ENCODE measurements at regions not wholly inside any gene's neighbourhood (a gene's known extent, or its start where the extent isn't known, plus 50 kb on each side); places are given as distances from the start of the nearest gene placed in this dataset.

GRCh38 chr4:123043793-123044425 lies 121.5 kb upstream of the NUDT6 start:
- H3K79me2 ChIP-seq (ENCODE audit: low read length): no peaks in the 10 kb centered on the region
- POLR2A ChIA-PET (ENCODE audit: unreplicated experiment): no interaction called here
- H3K9me2 ChIP-seq (replicated peaks; ENCODE audit: low read length): no peaks in the 10 kb centered on the region
- peaks cover 8% of the 10 kb centered on the region; the same call in 1 of the 2 replicates for H3K36me3 ChIP-seq (ENCODE audit: low read depth, low read length)
- no peak for DNase-seq
- no peak overlapping the region for H2AFZ ChIP-seq (ENCODE audit: low read length)
- no peak overlapping the region for H3K4me3 ChIP-seq (ENCODE audit: low read length)
- BruUV-seq (replicated peaks): no TSS peak
- H3K27ac ChIP-seq (ENCODE audit: low read length): no peak overlapping the region
- intact Hi-C loops (cut with micrococcal nuclease): no loop called here
- no peaks in the 10 kb centered on the region for H4K20me1 ChIP-seq (ENCODE audit: low read length)
- no peaks in the 10 kb centered on the region for H3K27me3 ChIP-seq (ENCODE audit: low read length)
- H3F3A ChIP-seq (ENCODE audit: low read length, unreplicated experiment): no peaks in the 10 kb centered on the region
- no peaks in the 10 kb centered on the region for H3K9me3 ChIP-seq (ENCODE audit: low read length)
- H3K9ac ChIP-seq (ENCODE audit: low read length): no peak overlapping the region
- H3K4me2 ChIP-seq (ENCODE audit: low read length): no peak overlapping the region
- TF ChIP-seq EZH2 (IDR thresholded peaks at IDR 0.05; ENCODE audit: low read length, unreplicated experiment): no peak
- no peak for TF ChIP-seq EZH2phosphoT487 (IDR thresholded peaks at IDR 0.05; ENCODE audit: borderline replicate concordance, low read length)
- TF ChIP-seq CTCF (conservative IDR thresholded peaks at IDR 0.05; ENCODE audit: low read depth, low read length): no peak
- CTCF ChIA-PET: no interaction called here
- no peak for ATAC-seq
- no peaks in the 10 kb centered on the region for H3K4me1 ChIP-seq (ENCODE audit: insufficient read depth, low read length)

GRCh38 chr4:123046096-123046495 lies 123.7 kb upstream of the NUDT6 start:
- DNase-seq (no peak), ATAC-seq (no peak)
- Histone ChIP-seq H3K9me3 (ENCODE audit: low read length) (no peaks in the 10 kb centered on the region), H3K79me2 (ENCODE audit: low read length) (no peaks in the 10 kb centered on the region), H3K4me3 (ENCODE audit: low read length) (no peak overlapping the region), H2AFZ (ENCODE audit: low read length) (no peak overlapping the region), H3K4me2 (ENCODE audit: low read length) (no peak overlapping the region), H3K36me3 (ENCODE audit: low read depth, low read length) (peaks cover 8% of the 10 kb centered on the region; the same call in 1 of the 2 replicates), H3K9ac (ENCODE audit: low read length) (no peak overlapping the region), H4K20me1 (ENCODE audit: low read length) (no peaks in the 10 kb centered on the region), H3F3A (ENCODE audit: low read length, unreplicated experiment) (no peaks in the 10 kb centered on the region), H3K27ac (ENCODE audit: low read length) (no peak overlapping the region), H3K4me1 (ENCODE audit: insufficient read depth, low read length) (no peaks in the 10 kb centered on the region), H3K27me3 (ENCODE audit: low read length) (no peaks in the 10 kb centered on the region), H3K9me2 (replicated peaks; ENCODE audit: low read length) (no peaks in the 10 kb centered on the region)
- intact Hi-C loops (cut with micrococcal nuclease): no loop called here
- CTCF ChIA-PET: no interaction called here
- BruUV-seq (replicated peaks): no TSS peak
- POLR2A ChIA-PET (ENCODE audit: unreplicated experiment): no interaction called here
- TF ChIP-seq EZH2phosphoT487 (IDR thresholded peaks at IDR 0.05; ENCODE audit: borderline replicate concordance, low read length) (no peak), EZH2 (IDR thresholded peaks at IDR 0.05; ENCODE audit: low read length, unreplicated experiment) (no peak), CTCF (conservative IDR thresholded peaks at IDR 0.05; ENCODE audit: low read depth, low read length) (no peak)

- POLR2A ChIA-PET (ENCODE audit: unreplicated experiment): no interaction called here
- H3K79me2 ChIP-seq (ENCODE audit: low read length): no peaks in the 10 kb centered on the region
These were observed 127.6 kb upstream of the NUDT6 start for GRCh38 chr4:123050018-123050417.

More at GRCh38 chr4:123050018-123050417, 127.6 kb upstream of the NUDT6 start:
- H3K4me1 ChIP-seq (ENCODE audit: insufficient read depth, low read length): no peaks in the 10 kb centered on the region
- no peak overlapping the region for H2AFZ ChIP-seq (ENCODE audit: low read length)
- no peak overlapping the region for H3K4me3 ChIP-seq (ENCODE audit: low read length)
- H3K4me2 ChIP-seq (ENCODE audit: low read length): no peak overlapping the region
- H3K9me2 ChIP-seq (replicated peaks; ENCODE audit: low read length): no peaks in the 10 kb centered on the region
- no peak for DNase-seq
- intact Hi-C loops (cut with micrococcal nuclease): no loop called here
- CTCF ChIA-PET: no interaction called here
- H3K27me3 ChIP-seq (ENCODE audit: low read length): no peaks in the 10 kb centered on the region
- ATAC-seq: no peak
- H3K9ac ChIP-seq (ENCODE audit: low read length): no peak overlapping the region
- no TSS peak for BruUV-seq (replicated peaks)
- TF ChIP-seq CTCF (conservative IDR thresholded peaks at IDR 0.05; ENCODE audit: low read depth, low read length): no peak
- TF ChIP-seq EZH2 (IDR thresholded peaks at IDR 0.05; ENCODE audit: low read length, unreplicated experiment): no peak
- no peak for TF ChIP-seq EZH2phosphoT487 (IDR thresholded peaks at IDR 0.05; ENCODE audit: borderline replicate concordance, low read length)
- H3K27ac ChIP-seq (ENCODE audit: low read length): no peak overlapping the region
- H3K36me3 ChIP-seq (ENCODE audit: low read depth, low read length): peaks cover 10% of the 10 kb centered on the region
- no peaks in the 10 kb centered on the region for H3K9me3 ChIP-seq (ENCODE audit: low read length)
- H4K20me1 ChIP-seq (ENCODE audit: low read length): no peaks in the 10 kb centered on the region
- H3F3A ChIP-seq (ENCODE audit: low read length, unreplicated experiment): no peaks in the 10 kb centered on the region
